ENCODE measurements at regions not wholly inside any gene's neighbourhood (a gene's known extent, or its start where the extent isn't known, plus 50 kb on each side); places are given as distances from the start of the nearest gene placed in this dataset.

DNA sequence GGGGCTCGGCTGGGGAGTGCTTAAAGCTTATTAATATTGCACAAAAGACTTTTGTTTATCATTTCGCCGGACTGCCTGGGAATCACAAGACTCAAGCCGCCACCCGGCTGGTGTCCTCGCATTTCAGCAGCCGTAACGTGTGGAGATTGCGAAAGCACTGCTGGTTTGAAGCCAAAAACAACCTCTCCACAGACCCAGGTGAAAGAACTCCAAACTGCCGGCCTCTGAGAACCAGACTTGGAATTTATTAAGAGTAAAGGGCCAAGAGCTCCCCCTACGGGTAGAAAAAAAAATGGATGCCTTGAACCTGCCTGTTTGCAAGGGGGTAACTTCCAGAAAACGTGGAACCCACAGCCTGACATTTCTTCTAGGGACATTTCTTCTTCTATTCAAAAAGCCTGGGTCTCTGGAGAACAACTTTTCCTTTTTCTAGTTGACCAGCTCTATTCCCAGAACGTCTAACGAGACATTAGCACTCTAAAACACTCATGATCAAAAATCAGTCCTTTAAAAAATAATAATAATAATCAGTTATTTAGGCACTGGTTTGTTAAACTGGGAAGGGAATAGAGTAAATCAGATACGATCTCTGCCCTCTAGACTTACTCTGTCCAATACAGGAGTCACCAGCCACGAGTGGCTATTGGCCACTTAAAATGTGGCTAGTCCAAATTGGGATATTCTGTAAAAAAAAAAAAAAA lies 216.3 kb downstream of the C1D start (continued):
- TF ChIP-seq ZBTB33 (CRISPR knock-in tag; IDR thresholded peaks at IDR 0.05) = no peak
- no peak for TF ChIP-seq ZNF281 (CRISPR knock-in tag; IDR thresholded peaks at IDR 0.05; ENCODE audit: borderline replicate concordance)
- TF ChIP-seq MAFG (CRISPR knock-in tag; IDR thresholded peaks at IDR 0.05) = no peak
- TF ChIP-seq ZNF768 (CRISPR knock-in tag; IDR thresholded peaks at IDR 0.05) = no peak
- no peak for TF ChIP-seq ZNF652 (CRISPR knock-in tag; IDR thresholded peaks at IDR 0.05; ENCODE audit: borderline replicate concordance, low read depth)
- TF ChIP-seq KDM4B (CRISPR knock-in tag; IDR thresholded peaks at IDR 0.05) = no peak
- no peak for TF ChIP-seq NFIB (CRISPR knock-in tag; IDR thresholded peaks at IDR 0.05; ENCODE audit: borderline replicate concordance)
- no peak for TF ChIP-seq FOXM1 (CRISPR knock-in tag; IDR thresholded peaks at IDR 0.05)
- peak; percentile 47; the same call in 1 of the 2 replicates for TF ChIP-seq ZNF710 (CRISPR knock-in tag; IDR thresholded peaks at IDR 0.05; ENCODE audit: borderline replicate concordance)
- TF ChIP-seq, protein P1, sequence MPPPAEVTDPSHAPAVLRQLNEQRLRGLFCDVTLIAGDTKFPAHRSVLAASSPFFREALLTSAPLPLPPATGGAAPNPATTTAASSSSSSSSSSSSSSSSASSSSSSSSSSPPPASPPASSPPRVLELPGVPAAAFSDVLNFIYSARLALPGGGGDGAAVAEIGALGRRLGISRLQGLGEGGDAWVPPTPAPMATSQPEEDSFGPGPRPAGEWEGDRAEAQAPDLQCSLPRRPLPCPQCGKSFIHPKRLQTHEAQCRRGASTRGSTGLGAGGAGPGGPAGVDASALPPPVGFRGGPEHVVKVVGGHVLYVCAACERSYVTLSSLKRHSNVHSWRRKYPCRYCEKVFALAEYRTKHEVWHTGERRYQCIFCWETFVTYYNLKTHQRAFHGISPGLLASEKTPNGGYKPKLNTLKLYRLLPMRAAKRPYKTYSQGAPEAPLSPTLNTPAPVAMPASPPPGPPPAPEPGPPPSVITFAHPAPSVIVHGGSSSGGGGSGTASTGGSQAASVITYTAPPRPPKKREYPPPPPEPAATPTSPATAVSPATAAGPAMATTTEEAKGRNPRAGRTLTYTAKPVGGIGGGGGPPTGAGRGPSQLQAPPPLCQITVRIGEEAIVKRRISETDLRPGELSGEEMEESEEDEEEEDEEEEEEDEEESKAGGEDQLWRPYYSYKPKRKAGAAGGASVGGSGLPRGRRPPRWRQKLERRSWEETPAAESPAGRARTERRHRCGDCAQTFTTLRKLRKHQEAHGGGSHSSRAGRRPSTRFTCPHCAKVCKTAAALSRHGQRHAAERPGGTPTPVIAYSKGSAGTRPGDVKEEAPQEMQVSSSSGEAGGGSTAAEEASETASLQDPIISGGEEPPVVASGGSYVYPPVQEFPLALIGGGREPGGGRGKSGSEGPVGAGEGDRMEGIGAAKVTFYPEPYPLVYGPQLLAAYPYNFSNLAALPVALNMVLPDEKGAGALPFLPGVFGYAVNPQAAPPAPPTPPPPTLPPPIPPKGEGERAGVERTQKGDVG (CRISPR knock-in tag; IDR thresholded peaks at IDR 0.05; ENCODE audit: borderline replicate concordance) = no peak
- TF ChIP-seq SNRNP70 (IDR thresholded peaks at IDR 0.05; ENCODE audit: low read depth, low read length) = no peak
- TF ChIP-seq ZIK1 (CRISPR knock-in tag; IDR thresholded peaks at IDR 0.05; ENCODE audit: borderline replicate concordance, low read depth) = no peak
- no peak for TF ChIP-seq NCOA1 (CRISPR knock-in tag; IDR thresholded peaks at IDR 0.05)
- TF ChIP-seq, protein P2, sequence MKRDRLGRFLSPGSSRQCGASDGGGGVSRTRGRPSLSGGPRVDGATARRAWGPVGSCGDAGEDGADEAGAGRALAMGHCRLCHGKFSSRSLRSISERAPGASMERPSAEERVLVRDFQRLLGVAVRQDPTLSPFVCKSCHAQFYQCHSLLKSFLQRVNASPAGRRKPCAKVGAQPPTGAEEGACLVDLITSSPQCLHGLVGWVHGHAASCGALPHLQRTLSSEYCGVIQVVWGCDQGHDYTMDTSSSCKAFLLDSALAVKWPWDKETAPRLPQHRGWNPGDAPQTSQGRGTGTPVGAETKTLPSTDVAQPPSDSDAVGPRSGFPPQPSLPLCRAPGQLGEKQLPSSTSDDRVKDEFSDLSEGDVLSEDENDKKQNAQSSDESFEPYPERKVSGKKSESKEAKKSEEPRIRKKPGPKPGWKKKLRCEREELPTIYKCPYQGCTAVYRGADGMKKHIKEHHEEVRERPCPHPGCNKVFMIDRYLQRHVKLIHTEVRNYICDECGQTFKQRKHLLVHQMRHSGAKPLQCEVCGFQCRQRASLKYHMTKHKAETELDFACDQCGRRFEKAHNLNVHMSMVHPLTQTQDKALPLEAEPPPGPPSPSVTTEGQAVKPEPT (CRISPR knock-in tag; IDR thresholded peaks at IDR 0.05; ENCODE audit: low read depth) = no peak
- TF ChIP-seq, protein P3, sequence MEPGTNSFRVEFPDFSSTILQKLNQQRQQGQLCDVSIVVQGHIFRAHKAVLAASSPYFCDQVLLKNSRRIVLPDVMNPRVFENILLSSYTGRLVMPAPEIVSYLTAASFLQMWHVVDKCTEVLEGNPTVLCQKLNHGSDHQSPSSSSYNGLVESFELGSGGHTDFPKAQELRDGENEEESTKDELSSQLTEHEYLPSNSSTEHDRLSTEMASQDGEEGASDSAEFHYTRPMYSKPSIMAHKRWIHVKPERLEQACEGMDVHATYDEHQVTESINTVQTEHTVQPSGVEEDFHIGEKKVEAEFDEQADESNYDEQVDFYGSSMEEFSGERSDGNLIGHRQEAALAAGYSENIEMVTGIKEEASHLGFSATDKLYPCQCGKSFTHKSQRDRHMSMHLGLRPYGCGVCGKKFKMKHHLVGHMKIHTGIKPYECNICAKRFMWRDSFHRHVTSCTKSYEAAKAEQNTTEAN (CRISPR knock-in tag; conservative IDR thresholded peaks at IDR 0.05) = no peak
